SJCRH30 (cell line): ENCODE measurements at regions not wholly inside any gene's neighbourhood (a gene's known extent, or its start where the extent isn't known, plus 50 kb on each side); places are given as distances from the start of the nearest gene placed in this dataset.
"Not testable (repeated sequence)": the region's sequence is repeated elsewhere in the genome, so short reads cannot be mapped to it uniquely, and the experiment has no call there.

ENCODE experiments used
- DNase-seq, 2 experiments: peaks; one replicate each; pipeline ENCODE4 v3.0.0-alpha.2; 2015 to 2020
- H3K27ac ChIP-seq: fragments of 250-450 bp; sonication (Bioruptor Pico); 2 replicates; pipeline ENCODE4 v1.5.1; 2020; ENCODE audit warnings: mild to moderate bottlenecking, moderate library complexity
- H3K27me3 ChIP-seq: fragments of 250-450 bp; sonication (Bioruptor Pico); 2 replicates; pipeline ENCODE4 v1.5.1; 2020; ENCODE audit warnings: mild to moderate bottlenecking, moderate library complexity
- H3K36me3 ChIP-seq: fragments of 250-450 bp; sonication (Bioruptor Pico); 2 replicates; pipeline ENCODE4 v1.5.1; 2020; ENCODE audit warnings: mild to moderate bottlenecking, moderate library complexity
- H3K4me1 ChIP-seq: fragments of 250-450 bp; sonication (Bioruptor Pico); 2 replicates; pipeline ENCODE4 v1.5.1; 2020; ENCODE audit warnings: mild to moderate bottlenecking, moderate library complexity
- H3K4me3 ChIP-seq: fragments of 250-450 bp; sonication (Bioruptor Pico); 2 replicates; pipeline ENCODE4 v1.5.1; 2020; ENCODE audit warnings: mild to moderate bottlenecking, moderate library complexity
- H3K9me3 ChIP-seq: fragments of 250-450 bp; sonication (Bioruptor Pico); replicated peaks from 2 replicates; pipeline ENCODE4 v1.5.1; 2020; ENCODE audit warnings: mild to moderate bottlenecking, moderate library complexity

DNA sequence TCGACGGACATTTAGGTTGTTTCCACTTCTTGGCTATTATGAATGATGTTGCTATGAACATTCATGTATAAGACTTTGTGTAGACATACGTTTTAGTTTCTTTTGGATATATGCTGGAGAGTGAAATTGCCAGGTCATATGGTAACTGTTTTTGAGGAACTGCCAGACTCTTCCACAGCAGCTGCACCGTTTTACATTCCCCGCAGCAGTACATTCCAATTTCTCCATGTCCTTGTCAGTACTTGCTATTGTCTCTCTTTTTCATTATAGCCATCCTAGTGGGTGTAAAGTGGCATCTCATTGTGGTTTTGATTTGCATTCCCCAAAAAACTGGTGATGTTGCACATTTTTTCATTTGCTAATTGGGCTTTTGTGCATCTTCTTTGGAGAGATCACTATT, 73.1 kb upstream of the GARIN1A start:
- H3K36me3 ChIP-seq, H3K27me3 ChIP-seq, H3K4me1 ChIP-seq, DNase-seq, H3K4me3 ChIP-seq, H3K9me3 ChIP-seq, H3K27ac ChIP-seq: not testable (repeated sequence)

DNA sequence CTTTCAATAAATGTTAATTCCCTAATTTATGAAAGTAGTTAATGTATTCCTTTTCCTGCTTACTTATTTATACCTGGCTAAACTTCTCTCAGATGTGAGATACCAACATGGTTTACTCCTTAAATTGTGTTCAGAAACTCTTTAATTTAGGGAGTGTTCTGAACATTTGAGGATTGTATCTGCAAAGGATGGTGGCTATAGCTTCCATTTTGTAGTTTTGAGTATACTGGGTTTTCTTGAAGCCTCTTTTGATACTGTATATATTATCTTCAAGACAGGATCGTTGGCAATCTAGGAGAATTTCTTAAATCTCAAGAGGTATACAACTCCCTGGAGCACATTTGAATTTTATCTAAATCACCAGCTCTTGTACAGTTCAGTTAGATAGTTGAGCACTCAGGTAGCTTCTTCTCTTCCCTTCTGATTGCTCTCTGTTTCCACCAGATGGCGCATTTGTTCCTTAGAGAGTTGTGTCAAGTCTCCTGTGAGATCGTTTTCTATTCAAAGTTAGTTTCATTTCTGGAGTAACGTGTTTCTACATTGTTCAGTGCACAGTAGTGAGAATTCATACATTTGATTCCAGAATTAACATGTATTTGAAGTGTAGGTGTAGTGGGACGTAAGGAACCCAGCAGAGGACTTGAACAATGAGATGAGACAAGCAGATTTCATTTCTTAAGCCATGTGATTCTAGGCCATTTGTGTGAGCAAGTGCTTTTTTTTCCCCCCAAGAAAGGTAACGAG, 63.2 kb upstream of the GARIN1A start:
- H3K4me1 ChIP-seq, H3K27me3 ChIP-seq, H3K9me3 ChIP-seq, H3K36me3 ChIP-seq, H3K27ac ChIP-seq, H3K4me3 ChIP-seq: not testable (repeated sequence)
- peak; percentile 31 to 51 for DNase-seq

- H3K9me3 ChIP-seq, DNase-seq, H3K27ac ChIP-seq, H3K27me3 ChIP-seq, H3K4me1 ChIP-seq, H3K36me3 ChIP-seq, H3K4me3 ChIP-seq: not testable (repeated sequence)
These were observed 58.7 kb upstream of the GARIN1A start for GRCh38 chr7:128613366-128613765.

DNA sequence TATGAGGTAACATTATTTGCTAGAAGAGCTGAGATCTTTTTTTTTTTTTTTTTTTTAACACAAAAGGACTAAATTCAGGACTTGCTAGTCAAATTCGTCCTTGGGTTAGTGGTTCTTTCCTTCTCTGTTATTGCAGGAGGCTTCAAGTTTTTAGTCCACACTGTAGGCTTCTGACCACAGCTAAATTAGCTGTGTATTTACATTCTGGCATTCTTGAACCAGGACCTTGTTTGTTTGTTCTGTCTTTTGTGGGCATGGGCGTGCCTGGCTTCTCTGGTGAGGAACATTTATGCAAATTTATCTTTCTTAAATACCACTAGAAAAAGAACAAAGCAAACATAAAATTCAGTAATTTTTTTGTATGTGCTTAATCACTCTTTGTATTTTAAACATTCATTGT, 57.3 kb upstream of the GARIN1A start:
- not testable (repeated sequence) for H3K4me3 ChIP-seq, H3K9me3 ChIP-seq, H3K27ac ChIP-seq, H3K4me1 ChIP-seq, H3K36me3 ChIP-seq, DNase-seq, H3K27me3 ChIP-seq

DNA sequence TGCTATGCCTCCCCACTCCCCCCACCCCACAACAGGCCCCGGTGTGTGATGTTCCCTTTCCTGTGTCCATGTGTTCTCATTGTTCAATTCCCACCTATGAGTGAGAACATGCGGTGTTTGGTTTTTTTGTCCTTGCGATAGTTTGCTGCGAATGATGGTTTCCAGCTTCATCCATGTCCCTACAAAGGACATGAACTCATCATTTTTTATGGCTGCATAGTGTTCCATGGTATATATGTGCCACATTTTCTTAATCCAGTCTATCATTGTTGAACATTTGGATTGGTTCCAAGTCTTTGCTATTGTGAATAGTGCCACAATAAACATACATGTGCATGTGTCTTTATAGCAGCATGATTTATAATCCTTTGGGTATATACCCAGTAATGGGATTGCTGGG, 55.3 kb upstream of the GARIN1A start:
- not testable (repeated sequence) for H3K27me3 ChIP-seq, H3K27ac ChIP-seq, H3K9me3 ChIP-seq, DNase-seq, H3K36me3 ChIP-seq, H3K4me3 ChIP-seq, H3K4me1 ChIP-seq
